ENCODE measurements at regions not wholly inside any gene's neighbourhood (a gene's known extent, or its start where the extent isn't known, plus 50 kb on each side); places are given as distances from the start of the nearest gene placed in this dataset.

- no peak for TF ChIP-seq HOXA7 (CRISPR knock-in tag; IDR thresholded peaks at IDR 0.05)
- TF ChIP-seq REST (IDR thresholded peaks at IDR 0.05) = no peak
- TF ChIP-seq RFX5 (IDR thresholded peaks at IDR 0.05) = no peak
- no peak for TF ChIP-seq CTCF (IDR thresholded peaks at IDR 0.05)
- no peak for TF ChIP-seq KDM5A (IDR thresholded peaks at IDR 0.05)
Observed at GRCh38 chr20:4427940-4428586, 179.0 kb upstream of the ADRA1D start.

Data from A549 (cell line).